ENCODE measurements at regions not wholly inside any gene's neighbourhood (a gene's known extent, or its start where the extent isn't known, plus 50 kb on each side); places are given as distances from the start of the nearest gene placed in this dataset.
"Not testable (repeated sequence)": the region's sequence is repeated elsewhere in the genome, so short reads cannot be mapped to it uniquely, and the experiment has no call there.

DNA sequence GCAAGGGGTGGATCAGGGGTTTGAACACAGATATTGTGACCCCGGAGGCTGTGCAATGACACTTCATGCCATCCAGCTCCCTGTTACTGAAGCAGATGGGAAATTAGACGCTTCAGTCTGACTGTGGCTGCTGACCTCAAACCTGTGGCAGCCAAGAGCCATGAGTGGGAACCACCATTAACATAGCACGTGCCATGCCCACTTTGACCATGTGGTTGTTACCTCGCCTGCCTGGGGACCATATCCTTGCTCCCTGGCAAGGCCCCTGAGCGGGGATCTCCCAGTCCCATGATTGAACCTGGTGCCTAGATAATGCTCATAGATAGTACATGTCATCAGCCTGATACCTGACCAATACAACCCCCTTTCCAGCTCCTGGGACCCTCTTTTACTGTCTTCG is 68.9 kb downstream of the CYP26B1 start:
- DNase-seq, result no peak

DNA sequence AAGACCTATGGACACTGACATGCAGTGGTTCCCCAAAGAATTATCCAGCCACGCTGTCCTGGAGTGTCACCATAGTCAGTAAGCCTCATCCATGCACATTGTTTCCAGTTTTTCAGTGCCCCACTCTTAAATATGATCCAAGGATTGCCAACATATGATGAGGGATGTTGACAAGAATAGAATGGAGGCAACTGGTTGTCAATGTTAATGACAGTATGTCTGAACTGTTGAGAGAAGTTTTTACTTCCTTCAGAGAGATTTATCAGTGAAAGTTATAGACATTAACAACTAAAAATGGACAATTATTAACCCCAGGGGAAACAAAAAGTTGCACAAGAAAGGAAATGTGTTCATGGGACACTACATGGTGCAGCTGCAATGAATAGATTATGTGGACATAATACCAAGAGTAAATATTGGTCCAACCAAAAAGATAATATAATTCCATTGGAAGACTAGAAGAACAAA is 69.9 kb downstream of the CYP26B1 start:
- no peak for DNase-seq

DNA sequence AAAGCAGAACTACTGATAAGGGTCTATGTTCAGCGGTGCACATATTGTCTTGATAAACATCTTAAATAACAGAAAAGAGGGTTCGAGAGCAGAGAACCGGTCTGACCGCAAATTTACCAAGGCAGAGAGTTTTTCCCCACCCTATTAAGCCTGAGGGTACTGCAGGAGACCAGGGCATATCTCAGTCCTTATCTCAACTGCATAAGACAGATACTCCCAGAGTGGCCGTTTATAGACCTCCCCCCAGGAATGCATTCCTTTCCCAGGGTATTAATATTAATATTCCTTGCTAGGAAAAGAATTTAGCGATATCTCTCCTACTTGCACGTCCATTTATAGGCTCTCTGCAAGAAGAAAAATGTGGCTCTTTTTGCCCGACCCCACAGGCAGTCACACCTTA is 74.3 kb downstream of the CYP26B1 start:
- DNase-seq, result not testable (repeated sequence)

DNA sequence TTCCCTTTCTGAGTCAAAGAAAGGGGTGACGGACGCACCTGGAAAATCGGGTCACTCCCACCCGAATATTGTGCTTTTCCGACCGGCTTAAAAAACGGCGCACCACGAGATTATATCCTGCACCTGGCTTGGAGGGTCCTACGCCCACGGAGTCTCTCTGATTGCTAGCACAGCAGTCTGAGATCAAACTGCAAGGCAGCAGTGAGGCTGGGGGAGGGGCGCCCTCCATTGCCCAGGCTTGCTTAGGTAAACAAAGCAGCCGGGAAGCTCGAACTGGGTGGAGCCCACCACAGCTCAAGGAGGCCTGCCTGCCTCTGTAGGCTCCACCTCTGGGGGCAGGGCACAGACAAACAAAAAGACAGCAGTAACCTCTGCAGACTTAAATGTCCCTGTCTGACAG is 83.5 kb downstream of the CYP26B1 start:
- not testable (repeated sequence) for DNase-seq

DNA sequence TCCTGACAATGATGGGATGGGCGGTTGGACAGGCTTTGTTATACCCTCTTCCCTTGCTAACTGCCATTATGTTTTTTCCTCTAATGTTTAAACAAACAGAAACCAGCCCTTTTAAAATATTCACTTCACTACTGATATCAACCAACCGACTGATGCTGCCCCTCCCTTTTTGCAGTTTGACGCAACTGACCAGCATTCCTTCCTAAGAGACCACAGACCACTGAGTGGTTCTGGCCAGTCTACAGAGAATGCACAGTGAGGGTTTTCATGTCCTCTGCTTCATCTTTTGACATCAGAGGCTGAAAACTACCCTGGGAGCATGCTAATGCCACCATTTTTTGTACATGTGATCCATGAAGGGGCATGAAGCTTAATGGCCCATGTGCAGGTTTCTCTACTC is 85.3 kb downstream of the CYP26B1 start:
- no peak for DNase-seq

DNA sequence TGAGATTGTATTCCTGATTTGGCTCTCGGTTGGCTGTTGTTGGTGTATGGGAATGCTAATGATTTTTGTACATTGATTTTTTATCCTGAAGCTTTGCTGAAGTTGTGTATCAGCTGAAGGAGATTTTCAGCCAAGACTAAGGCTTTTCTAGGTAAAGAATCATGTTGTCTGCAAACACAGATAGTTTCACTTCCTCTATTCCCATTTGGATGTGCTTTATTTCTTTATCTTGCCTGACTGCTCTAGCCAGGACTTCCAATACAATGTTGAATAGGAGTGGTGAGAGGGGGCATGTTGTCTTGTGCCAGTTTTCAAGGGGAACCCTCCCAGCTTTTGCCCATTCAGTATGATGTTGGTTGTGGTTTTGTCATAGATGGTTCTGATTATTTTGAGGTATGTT is 90.4 kb downstream of the CYP26B1 start:
- no peak for DNase-seq

DNA sequence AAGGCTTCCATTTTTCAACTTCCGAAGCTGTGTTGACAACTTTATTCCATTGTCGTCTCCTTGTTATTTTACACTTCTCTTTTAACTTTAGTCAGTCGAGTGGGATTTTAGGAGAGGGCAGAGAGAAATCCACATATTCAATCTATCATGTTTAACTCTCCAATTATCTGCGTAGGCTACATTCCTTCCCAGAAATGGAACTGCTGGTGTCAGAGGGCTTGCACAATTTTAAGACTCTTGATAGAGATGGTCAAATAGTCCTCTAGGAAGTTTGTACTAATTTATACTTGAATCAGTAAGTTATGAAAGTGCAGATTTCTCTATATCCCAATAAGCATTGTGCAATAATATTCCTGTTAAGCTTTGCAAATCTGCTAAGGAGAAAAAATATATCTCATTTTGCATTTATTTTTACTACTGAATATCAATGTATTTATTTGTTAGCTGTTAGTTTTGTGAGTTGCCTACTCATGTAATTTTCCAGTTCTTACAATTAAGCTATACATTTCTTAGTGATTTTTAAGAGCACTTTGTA is 95.6 kb downstream of the CYP26B1 start:
- peak; percentile 24 for DNase-seq

DNA sequence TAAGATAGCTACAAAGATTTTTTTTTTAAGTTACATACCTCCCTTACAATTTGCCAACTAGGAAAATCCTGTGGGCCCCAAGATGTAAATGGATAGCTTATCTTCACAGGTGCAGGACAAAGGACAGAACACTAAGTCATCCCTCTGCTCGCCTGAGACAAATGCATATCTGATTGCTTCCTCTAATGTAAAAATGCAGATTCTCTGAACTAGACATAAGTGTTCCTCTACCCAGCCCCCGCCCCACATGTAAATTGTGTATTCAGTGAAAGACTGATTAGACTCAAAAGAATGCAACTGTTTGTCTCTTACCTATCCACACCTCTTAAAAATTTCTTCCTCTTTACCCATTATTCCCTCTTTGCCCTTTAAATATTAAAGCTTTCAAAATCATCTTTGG is 96.5 kb downstream of the CYP26B1 start:
- DNase-seq, result no peak

DNA sequence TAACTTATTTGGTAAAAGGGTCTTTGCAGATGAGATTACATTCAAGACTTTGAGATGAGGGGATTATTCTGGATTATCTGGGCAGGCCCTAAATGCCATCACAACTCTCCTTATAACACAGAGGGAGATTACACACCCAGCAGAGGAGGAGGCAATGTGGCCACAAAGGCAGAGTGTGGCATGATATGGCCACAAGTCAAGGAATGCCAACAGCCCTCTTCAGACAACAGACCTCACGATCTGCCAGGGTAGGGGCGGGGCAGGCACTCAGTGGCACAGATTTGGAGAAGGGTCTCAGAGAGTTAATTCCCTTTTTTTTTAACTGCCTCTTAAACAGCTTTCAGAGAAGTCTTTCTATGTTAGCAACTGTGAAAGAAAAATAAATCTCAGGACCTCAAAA is 96.9 kb downstream of the CYP26B1 start:
- DNase-seq, result no peak

DNA sequence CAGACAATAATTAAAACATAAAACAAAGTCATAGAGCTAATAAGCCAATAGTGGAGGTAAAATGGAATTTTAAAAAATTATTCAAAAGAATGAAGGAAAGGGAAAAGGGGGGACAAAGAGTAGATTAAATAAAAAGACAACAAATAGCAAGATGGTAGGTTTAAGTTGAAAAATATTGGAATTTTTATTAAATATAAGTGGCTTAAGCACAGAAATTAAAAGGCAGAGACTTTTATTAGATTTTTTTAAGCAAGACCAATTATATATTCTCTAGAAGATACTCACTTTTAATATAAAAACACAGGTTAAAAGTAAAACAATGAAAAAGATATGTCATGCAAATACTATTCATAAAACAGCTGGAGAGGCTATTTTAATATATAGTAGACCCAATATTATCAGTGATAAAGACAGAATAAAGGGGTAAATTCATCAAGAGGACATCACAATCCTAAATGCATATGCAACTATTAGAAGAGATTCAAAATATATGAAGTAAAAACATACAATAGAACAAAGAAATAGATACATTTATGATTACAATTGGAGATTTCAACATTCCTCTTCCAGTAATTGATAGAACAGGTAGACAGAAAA is 98.7 kb downstream of the CYP26B1 start:
- DNase-seq, result no peak

DNA sequence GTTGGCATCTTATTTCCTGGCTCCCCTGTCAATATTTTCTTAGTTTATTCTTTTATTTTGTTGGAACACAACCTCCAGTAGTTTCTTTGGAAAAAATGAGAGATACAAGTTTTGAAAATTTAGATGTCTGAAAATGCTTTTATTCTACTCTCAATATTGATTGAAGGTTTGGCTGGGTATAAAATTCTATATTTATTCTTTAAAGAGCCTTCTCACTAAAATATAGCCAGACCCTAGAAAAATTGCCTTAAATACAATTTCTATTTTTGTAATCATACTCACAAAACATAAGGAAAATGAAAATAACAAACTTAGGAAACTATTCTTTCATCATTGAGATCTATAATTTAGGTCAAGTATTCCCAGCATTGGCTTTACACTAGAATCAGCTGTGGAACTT is 103.7 kb downstream of the CYP26B1 start:
- no peak for DNase-seq

DNA sequence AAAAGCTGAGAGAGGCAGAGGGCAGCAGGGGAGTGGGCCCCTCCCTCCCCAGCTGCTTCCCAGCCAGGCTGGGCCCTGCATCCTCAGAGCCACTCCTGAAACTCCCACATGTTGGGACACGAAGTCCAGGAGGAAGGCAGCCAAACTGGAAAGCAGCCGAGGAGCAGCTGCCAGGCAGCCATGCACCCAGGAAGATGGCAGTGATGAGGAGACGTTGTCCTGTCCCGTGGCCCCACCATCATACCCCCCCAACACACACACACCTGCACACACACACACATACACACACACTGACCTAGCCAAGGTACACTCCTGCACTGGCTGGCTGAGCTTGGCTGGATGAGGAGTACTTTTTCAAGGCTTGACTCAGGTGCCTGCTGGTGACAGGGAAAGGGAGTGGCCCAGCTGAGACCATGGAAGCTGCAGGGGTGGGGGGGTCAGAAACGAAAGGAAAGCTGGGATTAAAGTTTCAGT is 106.0 kb downstream of the CYP26B1 start:
- no peak for DNase-seq

DNA sequence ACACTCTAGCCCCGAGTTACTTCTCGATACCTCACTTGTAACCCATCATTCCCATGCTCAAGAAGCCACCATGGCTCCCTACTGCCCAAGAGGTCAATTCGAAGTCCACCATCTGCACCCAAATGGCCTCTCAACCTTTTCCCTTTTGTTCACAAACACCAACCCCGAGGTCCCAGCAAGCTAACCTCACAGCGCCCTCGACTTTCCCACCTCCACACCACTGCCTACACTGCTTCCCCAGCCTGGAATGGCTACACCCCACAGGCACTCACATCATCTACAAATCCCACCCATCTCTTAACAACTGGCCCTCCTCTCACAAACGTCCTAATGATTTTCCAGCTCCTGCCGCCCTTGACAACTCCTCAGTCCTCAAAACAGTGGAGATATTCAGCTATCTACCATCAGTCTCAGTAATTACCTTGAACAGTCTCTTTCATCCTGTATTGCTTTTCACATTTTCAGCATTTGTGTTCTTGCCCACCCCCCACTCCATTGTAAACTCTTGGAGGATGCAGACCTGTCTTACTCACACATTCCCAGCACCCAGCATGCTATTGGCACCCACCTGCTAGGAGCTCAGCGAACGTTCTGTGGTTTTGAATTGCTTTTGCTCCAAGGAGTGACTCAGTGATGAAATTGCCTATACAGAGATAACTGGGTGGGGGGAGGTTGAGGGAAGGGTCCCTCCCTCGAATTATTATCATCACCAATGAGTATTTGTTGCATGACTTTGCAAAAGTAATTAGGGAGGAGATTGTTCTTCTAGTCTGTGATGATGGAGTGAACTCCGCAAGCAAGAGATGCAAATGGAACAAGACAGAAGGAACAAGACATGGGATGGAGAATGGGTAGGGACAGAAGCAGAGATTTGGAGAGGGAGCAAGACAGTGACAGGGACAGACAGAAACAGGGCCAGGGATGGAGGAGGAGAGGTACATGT is 106.8 kb downstream of the CYP26B1 start:
- DNase-seq, result peak; percentile 38

DNA sequence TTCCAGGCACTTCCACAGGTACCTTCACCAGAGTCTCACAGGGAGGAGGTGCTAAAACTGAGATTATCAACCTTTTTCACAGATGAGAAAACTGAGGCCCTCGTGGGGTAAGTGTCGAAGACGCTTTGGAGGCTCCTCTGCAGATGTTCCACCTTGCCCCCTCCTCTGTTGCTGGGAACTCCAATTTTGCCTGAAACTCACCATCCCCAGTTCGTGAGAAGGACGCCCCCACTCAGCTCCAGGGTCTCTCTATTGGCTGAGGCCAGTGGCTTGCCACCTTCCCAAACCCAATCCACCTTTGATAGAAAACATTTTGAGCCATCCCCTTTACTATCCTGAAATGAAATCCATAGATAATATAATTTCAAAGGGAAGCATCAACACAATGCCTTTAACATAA is 109.1 kb downstream of the CYP26B1 start:
- no peak for DNase-seq

DNA sequence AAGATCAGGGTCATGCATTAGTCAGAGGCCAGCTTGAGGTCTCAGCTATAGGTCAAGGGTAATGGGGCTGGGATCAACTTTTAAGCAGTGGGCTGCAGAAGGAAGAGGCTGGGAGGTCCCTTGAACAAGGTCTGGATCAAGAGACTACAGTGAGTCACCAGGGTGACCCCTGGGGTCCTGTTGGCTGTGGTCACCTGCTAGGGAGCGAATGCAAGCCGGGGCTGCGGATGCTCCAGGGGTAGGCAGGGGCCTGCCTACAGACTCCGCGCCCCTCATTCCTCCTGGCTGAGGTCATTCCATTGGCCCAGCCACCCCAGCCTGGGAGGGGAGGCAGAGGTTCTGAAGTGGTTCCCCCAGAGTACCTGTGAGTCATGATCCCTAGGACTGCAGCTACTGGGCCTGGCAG is 110.4 kb downstream of the CYP26B1 start:
- no peak for DNase-seq

DNA sequence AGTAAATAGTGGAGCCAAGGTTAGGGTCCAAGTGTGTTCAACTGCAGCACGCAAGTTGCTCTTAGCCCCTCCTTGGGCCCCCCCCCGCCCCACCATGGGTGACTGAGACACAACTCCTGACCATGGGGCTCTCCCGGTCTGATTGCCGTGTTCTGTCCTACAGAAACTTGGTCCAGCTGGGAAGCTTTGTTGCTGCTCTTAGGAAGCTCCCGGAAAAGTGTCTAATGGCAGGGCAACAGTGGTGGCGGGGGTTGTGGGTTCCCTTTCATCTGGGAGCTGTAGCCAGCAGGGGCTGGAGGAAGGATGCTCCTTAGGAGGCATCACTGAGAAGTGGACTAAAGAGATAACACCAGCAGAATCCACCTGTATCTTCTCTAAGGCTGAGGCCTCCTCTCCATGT is 111.1 kb downstream of the CYP26B1 start:
- no peak for DNase-seq

DNA sequence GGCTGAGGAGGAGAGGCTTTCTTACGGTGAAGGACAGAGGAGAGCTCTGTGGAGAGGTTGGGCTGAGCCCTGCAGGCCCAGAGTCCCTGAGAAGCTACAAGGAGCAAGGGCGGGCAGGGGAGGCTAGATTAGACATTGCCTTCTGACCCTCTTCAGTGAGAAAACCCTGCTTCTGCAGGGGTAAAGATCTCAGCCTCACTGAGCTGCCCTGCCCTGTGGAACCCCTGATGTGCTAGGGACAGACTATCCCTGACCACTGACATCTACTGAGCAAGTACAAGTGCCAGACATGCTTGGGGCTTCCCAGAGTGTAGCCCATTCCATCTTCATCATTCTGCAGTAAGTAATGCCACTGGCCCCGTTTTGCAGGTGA is 111.5 kb downstream of the CYP26B1 start:
- no peak for DNase-seq

DNA sequence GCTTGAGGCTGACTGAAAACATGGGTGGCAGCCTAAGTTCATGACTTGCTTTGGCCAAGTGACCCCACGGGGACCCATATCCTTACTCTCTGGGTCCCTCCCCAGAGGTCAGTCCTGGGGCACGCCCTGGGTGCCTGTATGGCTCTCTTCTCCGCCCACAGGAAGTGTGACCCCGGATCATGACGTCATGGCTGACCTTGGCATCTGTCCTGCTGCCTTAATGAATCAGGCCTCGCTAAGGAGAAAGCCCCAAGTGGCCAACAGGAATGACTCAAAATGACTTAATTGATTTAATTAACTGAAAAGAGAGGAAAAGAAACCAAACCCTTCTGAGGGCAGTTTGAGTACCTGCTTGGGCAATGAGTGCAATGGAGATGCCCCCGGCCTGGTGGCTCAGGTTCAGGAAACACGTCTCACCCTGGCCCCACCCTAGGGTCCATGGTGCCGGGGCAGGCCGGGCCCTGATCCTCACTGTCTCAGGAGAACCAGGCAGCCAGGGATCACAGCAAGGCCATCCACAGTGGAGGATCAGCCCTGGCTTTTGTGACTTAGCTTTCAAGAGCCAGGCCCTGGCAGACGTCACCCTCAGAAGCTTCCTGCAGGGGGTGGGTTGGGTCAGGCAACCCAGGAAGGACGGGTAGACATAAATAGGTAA is 112.0 kb downstream of the CYP26B1 start:
- DNase-seq, result peak; percentile 11

DNA sequence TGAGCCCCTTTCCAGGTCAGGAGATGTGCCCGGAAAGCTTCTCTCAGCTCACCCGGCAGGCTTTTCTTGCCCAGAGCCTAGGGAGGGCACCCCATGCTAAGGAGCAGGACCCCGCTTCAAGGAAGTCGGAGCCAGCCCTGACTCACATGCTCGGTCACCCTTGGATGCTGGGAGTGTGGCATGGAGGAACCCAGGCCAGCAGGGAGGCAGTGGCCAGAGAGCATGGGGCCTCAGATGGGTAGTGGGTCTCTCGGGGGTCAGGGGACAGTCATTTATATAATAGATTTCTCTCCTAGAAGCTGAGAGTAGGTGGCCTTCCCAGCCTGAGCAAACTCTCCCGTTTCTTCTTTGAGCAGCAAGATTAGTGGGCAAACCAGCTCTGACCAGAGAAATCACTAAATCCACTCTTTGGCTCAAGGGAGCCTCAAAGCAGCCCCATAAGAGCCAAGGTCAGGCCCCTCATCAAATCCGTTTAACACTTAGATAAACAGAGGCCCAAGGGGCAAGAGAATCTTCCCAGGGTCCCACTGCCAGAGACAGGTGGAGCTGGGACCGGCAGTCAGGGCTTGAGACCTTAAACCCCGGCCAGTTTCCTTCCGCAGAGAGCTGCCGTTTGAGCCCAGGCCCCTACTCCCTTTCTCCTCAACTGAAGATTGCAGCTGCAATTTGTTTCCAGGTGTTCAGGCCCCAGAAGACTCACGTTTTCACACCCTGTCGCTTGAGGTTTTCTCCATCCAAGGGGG is 113.1 kb downstream of the CYP26B1 start:
- no peak for DNase-seq

DNA sequence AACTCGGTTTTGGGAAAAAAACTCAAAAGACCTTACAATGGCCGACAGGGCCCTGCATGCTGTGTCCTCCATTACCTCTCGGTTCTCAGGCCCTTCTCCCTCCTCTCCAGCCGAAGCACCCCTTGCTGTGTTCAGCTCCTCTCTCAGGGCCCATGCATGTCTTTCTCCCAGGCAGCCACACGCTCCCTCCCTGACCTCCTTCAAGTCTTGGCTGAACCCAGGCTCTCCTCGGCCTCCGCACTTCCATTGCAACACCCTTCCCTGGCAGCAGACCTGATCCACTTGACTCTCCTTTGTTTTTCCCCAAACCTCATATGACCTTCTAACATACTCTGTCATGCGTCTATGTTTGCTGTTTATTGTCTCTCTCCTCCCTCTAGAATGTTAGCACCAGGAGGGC is 114.0 kb downstream of the CYP26B1 start:
- DNase-seq, result no peak

DNA sequence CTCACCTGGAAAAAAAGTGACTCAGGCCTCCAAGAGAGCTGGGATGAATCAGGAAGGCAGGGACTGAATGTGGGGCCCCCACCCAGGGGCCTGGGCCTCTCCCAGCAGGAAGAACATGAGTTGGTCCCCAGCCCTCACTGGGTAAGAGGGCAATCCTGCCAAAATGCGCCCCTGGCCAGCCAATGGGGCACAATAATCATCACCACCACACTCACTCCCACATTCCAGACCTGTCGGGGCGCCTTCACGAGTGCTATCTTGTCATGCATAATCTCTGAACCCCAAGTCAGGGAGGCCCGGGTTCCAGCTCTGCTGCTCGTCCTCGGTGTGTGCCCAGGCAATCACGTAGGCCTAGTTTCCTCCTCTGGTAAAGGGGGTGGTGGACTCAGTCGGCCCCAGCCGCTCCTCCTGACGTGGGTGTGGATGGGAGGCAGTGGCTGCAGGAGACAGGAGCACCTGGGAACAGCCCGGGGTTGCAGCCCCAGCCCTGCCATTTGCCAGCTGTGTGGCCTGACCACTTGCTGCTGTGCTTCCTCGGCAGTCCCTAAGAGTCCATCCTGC is 115.1 kb downstream of the CYP26B1 start:
- no peak for DNase-seq

DNA sequence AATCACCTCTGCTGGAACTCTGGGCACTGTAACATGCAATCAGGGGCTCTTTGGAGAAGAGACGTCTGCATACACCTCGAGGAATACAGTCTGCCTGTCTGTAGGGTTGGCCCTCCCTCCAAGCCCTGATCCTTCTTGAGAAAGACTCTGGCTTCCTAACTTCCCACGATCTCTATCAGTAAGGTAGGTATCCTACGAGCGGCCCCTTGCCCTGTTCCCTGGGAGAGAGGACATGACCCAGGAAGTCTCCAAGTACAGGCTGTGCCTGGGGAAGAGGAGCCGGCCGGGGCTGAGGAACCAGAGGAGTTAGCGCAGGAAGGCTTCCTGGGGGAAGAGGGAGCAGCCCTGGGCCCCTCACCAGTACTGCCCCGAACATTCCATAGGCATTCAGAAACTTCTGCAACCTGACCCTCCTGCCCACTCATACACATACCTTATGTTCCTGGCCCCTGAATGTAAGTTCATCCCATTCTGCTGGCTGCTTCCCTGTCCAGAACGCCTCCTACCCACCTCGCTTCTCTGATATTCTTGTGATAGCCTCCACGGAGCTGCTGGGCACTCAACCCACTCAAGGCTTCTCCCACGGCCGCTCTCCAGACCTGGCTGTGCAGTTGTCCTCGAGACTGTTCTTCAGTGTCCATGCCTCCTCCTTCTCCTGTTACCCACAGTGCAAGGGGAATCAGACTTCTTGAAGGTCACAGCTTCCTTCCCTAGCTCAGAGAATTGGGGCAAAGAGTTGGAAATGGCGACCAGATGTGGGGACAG is 116.1 kb downstream of the CYP26B1 start:
- DNase-seq, result no peak
